GM21360 (cell line): ENCODE measurements at regions not wholly inside any gene's neighbourhood (a gene's known extent, or its start where the extent isn't known, plus 50 kb on each side); places are given as distances from the start of the nearest gene placed in this dataset.

Source experiments
- ATAC-seq: cut with Tn5 transposase; IDR thresholded peaks from one replicate; pipeline ENCODE4 v1.9.1; 2021; ENCODE audit warnings: mild to moderate bottlenecking, moderate library complexity; ENCODE audit not compliant: unreplicated experiment

GRCh38 chr4:186927624-186928023 lies 204.0 kb upstream of the FAT1 start:
- no peak for ATAC-seq

GRCh38 chr4:186930024-186930423 lies 206.4 kb upstream of the FAT1 start:
- ATAC-seq: no peak

- ATAC-seq: no peak
Observed at GRCh38 chr4:186931519-186931918, 207.9 kb upstream of the FAT1 start.

GRCh38 chr4:186932196-186932595 lies 208.5 kb upstream of the FAT1 start:
- ATAC-seq: no peak

- ATAC-seq: no peak
Observed at GRCh38 chr4:186932631-186933187, 209.1 kb upstream of the FAT1 start.

GRCh38 chr4:186934244-186934643 lies 210.6 kb upstream of the FAT1 start:
- ATAC-seq: no peak

GRCh38 chr4:186934841-186935443 lies 211.3 kb upstream of the FAT1 start:
- no peak for ATAC-seq

GRCh38 chr4:186935901-186936300 lies 212.2 kb upstream of the FAT1 start:
- no peak for ATAC-seq

GRCh38 chr4:186936496-186937375 lies 213.1 kb upstream of the FAT1 start:
- ATAC-seq: no peak

GRCh38 chr4:186939226-186939625 lies 215.6 kb upstream of the FAT1 start:
- ATAC-seq: no peak

GRCh38 chr4:186939766-186940165 lies 216.1 kb upstream of the FAT1 start:
- no peak for ATAC-seq

GRCh38 chr4:186940476-186940875 lies 216.8 kb upstream of the FAT1 start:
- ATAC-seq: no peak

GRCh38 chr4:186942758-186943377 lies 219.2 kb upstream of the FAT1 start:
- no peak for ATAC-seq

GRCh38 chr4:186943411-186943810 lies 219.8 kb upstream of the FAT1 start:
- ATAC-seq: no peak

GRCh38 chr4:186946136-186946535 lies 222.5 kb upstream of the FAT1 start:
- no peak for ATAC-seq

- ATAC-seq: no peak
Observed at GRCh38 chr4:186946682-186947294, 223.1 kb upstream of the FAT1 start.

GRCh38 chr4:186948361-186949242 lies 224.9 kb upstream of the FAT1 start:
- no peak for ATAC-seq

GRCh38 chr4:186949847-186950246 lies 226.2 kb upstream of the FAT1 start:
- no peak for ATAC-seq

GRCh38 chr4:186952709-186953108 lies 229.1 kb upstream of the FAT1 start:
- no peak for ATAC-seq

- no peak for ATAC-seq
Observed at GRCh38 chr4:186953599-186954260, 230.1 kb upstream of the FAT1 start.
